Lower leg skin (tissue), 3 donors: ENCODE measurements at regions not wholly inside any gene's neighbourhood (a gene's known extent, or its start where the extent isn't known, plus 50 kb on each side); places are given as distances from the start of the nearest gene placed in this dataset.

Source experiments
- CTCF ChIP-seq, 3 donors: fragments of 450-650 bp; IDR thresholded peaks; one replicate each; pipeline ENCODE4 v1.5.1; 2016; ENCODE audit warnings: antibody characterized with exemption in 3 of 3, mild to moderate bottlenecking in 3 of 3, moderate library complexity in 2 of 3
- POLR2A ChIP-seq, 2 donors: fragments of 450-650 bp; IDR thresholded peaks; one replicate each; pipeline ENCODE4 v1.6.1; 2016 to 2017; ENCODE audit warnings: antibody characterized with exemption in 2 of 2, mild to moderate bottlenecking in 1 of 2, moderate library complexity in 1 of 2

DNA sequence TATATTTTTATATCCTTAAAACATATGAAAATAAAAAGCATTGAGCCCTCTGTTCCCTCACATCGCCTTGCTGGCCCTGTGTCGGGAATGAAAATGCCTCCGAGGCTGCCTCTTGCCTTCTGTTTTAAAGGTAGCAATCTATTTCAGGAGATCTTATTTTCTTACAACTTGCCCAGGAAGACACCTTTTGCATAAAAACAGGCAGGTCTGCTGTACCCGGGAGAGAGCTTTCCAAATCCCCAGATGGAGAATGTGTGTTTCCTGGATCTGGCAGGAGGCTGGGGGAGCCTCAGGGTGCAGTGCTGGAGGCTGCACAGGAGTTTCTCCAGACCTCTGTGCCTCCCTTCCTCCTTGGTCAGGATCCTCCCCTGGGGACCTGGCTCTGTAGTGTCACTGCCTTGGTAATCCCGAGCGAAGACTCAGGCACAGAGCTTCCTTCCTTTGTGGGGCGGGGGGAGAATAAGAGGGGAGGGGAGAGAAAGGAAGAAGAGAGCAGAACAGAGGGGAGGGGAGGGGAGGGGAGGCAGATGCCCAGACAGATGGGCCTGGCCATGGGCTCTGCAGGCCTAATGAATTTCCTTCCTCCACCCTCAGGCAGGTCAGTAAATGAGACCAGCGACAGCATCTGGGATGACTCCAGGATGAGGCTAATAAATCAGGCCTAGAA lies 104.0 kb upstream of the BOD1 start:
- TF ChIP-seq CTCF (IDR thresholded peaks at IDR 0.05) (no peak), POLR2A (IDR thresholded peaks at IDR 0.05) (no peak)
